ENCODE measurements at regions not wholly inside any gene's neighbourhood (a gene's known extent, or its start where the extent isn't known, plus 50 kb on each side); places are given as distances from the start of the nearest gene placed in this dataset.

GRCh38 chr3:124140746-124141145, 148.8 kb upstream of the ROPN1 start:
- intact Hi-C loops (cut with DNase I) = no loop called here
- Histone ChIP-seq H3K4me1 (no peaks in the 10 kb centered on the region), H3K27ac (no peak overlapping the region), H3K27me3 (no peaks in the 10 kb centered on the region), H3K9me3 (no peaks in the 10 kb centered on the region), H3K36me3 (no peaks in the 10 kb centered on the region), H3K4me3 (no peak overlapping the region)
- TF ChIP-seq CTCF (IDR thresholded peaks at IDR 0.05) (no peak), POLR2A (IDR thresholded peaks at IDR 0.05) (no peak)
- DNase-seq (no peak), ATAC-seq (no peak)
- WGBS (ENCODE audit: insufficient coverage, low coverage, low lambda C conversion rate, missing lambda C conversion rate) = 54% methylated on average over 4 of the region's 4 CpGs

DNA sequence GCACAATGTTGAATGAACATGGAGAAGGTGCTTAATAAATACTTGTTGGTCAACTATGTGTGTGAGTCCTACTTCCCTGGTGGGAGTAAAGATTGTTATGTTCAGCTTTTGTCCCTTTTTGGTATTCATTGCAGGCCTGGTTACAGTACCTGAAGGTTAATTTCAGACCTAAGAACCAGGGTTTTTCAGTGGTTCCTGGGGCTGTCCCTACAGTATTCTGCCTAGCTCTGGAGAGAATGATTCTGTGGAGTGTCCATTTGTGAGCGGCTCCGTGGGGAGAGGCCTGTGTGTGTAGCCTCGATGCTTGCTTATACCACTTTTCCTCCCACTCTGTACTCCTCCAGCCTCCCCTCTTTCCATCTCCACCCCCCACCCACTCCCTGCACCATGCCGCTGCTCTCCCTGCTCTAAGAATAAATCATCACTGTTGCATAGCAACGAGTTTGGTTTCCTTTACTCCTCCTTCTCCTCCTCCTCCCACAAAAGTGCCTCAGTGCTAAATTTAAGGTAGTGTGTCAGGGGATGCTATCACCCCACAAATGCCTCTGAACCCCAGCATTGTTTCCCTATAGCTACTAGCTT, 150.6 kb upstream of the ROPN1 start:
- no peaks in the 10 kb centered on the region for H3K4me1 ChIP-seq
- H3K27me3 ChIP-seq = no peaks in the 10 kb centered on the region
- no peak overlapping the region for H3K4me3 ChIP-seq
- TF ChIP-seq CTCF (IDR thresholded peaks at IDR 0.05) (no peak), POLR2A (IDR thresholded peaks at IDR 0.05) (no peak)
- ATAC-seq (no peak), DNase-seq (no peak)
- intact Hi-C loops (cut with DNase I) = no loop called here
- WGBS (ENCODE audit: insufficient coverage, low coverage, low lambda C conversion rate, missing lambda C conversion rate) = 44% methylated on average over 4 of the region's 5 CpGs
- no peaks in the 10 kb centered on the region for H3K9me3 ChIP-seq
- no peak overlapping the region for H3K27ac ChIP-seq
- no peaks in the 10 kb centered on the region for H3K36me3 ChIP-seq

DNA sequence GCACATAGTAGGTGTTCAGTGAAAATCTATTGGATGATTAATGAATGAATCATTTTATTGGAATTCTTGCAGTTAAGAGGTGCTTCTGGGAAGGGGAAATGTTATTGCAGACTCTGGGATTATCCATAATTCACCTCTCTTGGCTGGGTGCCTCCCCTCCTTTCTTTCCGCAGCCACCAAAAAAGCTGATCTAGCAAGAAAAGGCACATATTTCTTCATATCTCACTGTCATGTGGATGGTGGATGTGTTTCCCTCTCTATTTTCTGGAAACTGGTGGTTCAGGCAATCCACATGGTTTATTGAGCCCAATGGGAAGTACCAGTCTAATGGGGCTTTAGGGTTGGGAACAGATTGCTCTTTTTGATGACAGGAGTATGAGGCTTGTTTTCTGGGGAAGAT, 151.1 kb upstream of the ROPN1 start:
- ATAC-seq (no peak), DNase-seq (no peak)
- no peak overlapping the region for H3K4me3 ChIP-seq
- no peak overlapping the region for H3K27ac ChIP-seq
- WGBS (ENCODE audit: insufficient coverage, low coverage, low lambda C conversion rate, missing lambda C conversion rate) = 50% methylated on average over 1 of the region's 1 CpG
- TF ChIP-seq POLR2A (IDR thresholded peaks at IDR 0.05) (no peak), CTCF (IDR thresholded peaks at IDR 0.05) (no peak)
- no peaks in the 10 kb centered on the region for H3K27me3 ChIP-seq
- H3K9me3 ChIP-seq = no peaks in the 10 kb centered on the region
- no peaks in the 10 kb centered on the region for H3K36me3 ChIP-seq
- no peaks in the 10 kb centered on the region for H3K4me1 ChIP-seq
- intact Hi-C loops (cut with DNase I) = no loop called here

GRCh38 chr3:124144035-124144814, 152.3 kb upstream of the ROPN1 start:
- DNase-seq = no peak
- ATAC-seq = no peak
- Histone ChIP-seq H3K9me3 (no peaks in the 10 kb centered on the region), H3K36me3 (no peaks in the 10 kb centered on the region), H3K27ac (no peak overlapping the region), H3K27me3 (no peaks in the 10 kb centered on the region), H3K4me1 (no peaks in the 10 kb centered on the region), H3K4me3 (no peak overlapping the region)
- intact Hi-C loops (cut with DNase I) = no loop called here
- 55% methylated on average over 5 of the region's 6 CpGs for WGBS (ENCODE audit: insufficient coverage, low coverage, low lambda C conversion rate, missing lambda C conversion rate)
- TF ChIP-seq POLR2A (IDR thresholded peaks at IDR 0.05) = no peak
- TF ChIP-seq CTCF (IDR thresholded peaks at IDR 0.05) = no peak

Measured in right lobe of liver (tissue), 6 donors.